H4 (cell line): ENCODE measurements at regions not wholly inside any gene's neighbourhood (a gene's known extent, or its start where the extent isn't known, plus 50 kb on each side); places are given as distances from the start of the nearest gene placed in this dataset.
"Not testable (repeated sequence)": the region's sequence is repeated elsewhere in the genome, so short reads cannot be mapped to it uniquely, and the experiment has no call there.

Experiments used
- DNase-seq: peaks from one replicate; pipeline ENCODE4 v3.0.0-alpha.2; 2015; ENCODE audit warnings: low spot score

GRCh38 chr3:106117490-106117858 lies 248.7 kb upstream of the CBLB start:
- no peak for DNase-seq

- no peak for DNase-seq
Observed at GRCh38 chr3:106119614-106120082, 250.8 kb upstream of the CBLB start.

GRCh38 chr3:106120356-106120755 lies 251.5 kb upstream of the CBLB start:
- DNase-seq = no peak

GRCh38 chr3:106121491-106122289 lies 252.9 kb upstream of the CBLB start:
- DNase-seq = no peak

GRCh38 chr3:106124818-106125217 lies 256.0 kb upstream of the CBLB start:
- no peak for DNase-seq

- no peak for DNase-seq
Observed at GRCh38 chr3:106125321-106125720, 256.5 kb upstream of the CBLB start.

GRCh38 chr3:106126067-106126845 lies 257.4 kb upstream of the CBLB start:
- no peak for DNase-seq

- no peak for DNase-seq
Observed at GRCh38 chr3:106126846-106127235, 258.0 kb upstream of the CBLB start.

- no peak for DNase-seq
Observed at GRCh38 chr3:106129939-106130338, 261.1 kb upstream of the CBLB start.

- peak; percentile 44 for DNase-seq
Observed at GRCh38 chr3:106130384-106131198, 261.8 kb upstream of the CBLB start.

- DNase-seq = no peak
Observed at GRCh38 chr3:106135451-106136160, 266.8 kb upstream of the CBLB start.

- DNase-seq = no peak
Observed at GRCh38 chr3:106139826-106140225, 271.0 kb upstream of the CBLB start.

- DNase-seq = no peak
Observed at GRCh38 chr3:106140431-106140830, 271.6 kb upstream of the CBLB start.

- no peak for DNase-seq
Observed at GRCh38 chr3:106144030-106144429, 275.2 kb upstream of the CBLB start.

GRCh38 chr3:106148440-106149082 lies 279.7 kb upstream of the CBLB start:
- DNase-seq = not testable (repeated sequence)

- DNase-seq = no peak
Observed at GRCh38 chr3:106157411-106157810, 288.6 kb upstream of the CBLB start.

- DNase-seq = no peak
Observed at GRCh38 chr3:106160396-106160795, 291.6 kb upstream of the CBLB start.

- no peak for DNase-seq
Observed at GRCh38 chr3:106161246-106161645, 292.4 kb upstream of the CBLB start.

- no peak for DNase-seq
Observed at GRCh38 chr3:106167728-106168127, 298.9 kb upstream of the CBLB start.

- DNase-seq = no peak
Observed at GRCh38 chr3:106168962-106169750, 300.3 kb upstream of the CBLB start.
